ENCODE measurements at regions not wholly inside any gene's neighbourhood (a gene's known extent, or its start where the extent isn't known, plus 50 kb on each side); places are given as distances from the start of the nearest gene placed in this dataset.

GRCh38 chrX:2584251-2585157 lies 83.7 kb upstream of the DHRSX start:
- TF ChIP-seq MAX (IDR thresholded peaks at IDR 0.05; ENCODE audit: low read depth, low read length) = no peak
- TF ChIP-seq POLR2A (IDR thresholded peaks at IDR 0.05; ENCODE audit: extremely low read depth, insufficient read length) = no peak
- TF ChIP-seq CTCF (IDR thresholded peaks at IDR 0.05; ENCODE audit: low read depth, low read length) = no peak
- no peak for TF ChIP-seq MYC (IDR thresholded peaks at IDR 0.05; ENCODE audit: low read depth, low read length)
- no peak overlapping the region for H3K4me3 ChIP-seq (ENCODE audit: low read depth, low read length)
- no peak for DNase-seq (ENCODE audit: low read depth)

- TF ChIP-seq POLR2A (IDR thresholded peaks at IDR 0.05; ENCODE audit: extremely low read depth, insufficient read length) (no peak), MYC (IDR thresholded peaks at IDR 0.05; ENCODE audit: low read depth, low read length) (no peak), CTCF (IDR thresholded peaks at IDR 0.05; ENCODE audit: low read depth, low read length) (no peak), MAX (IDR thresholded peaks at IDR 0.05; ENCODE audit: low read depth, low read length) (no peak)
- no peak for DNase-seq (ENCODE audit: low read depth)
- no peak overlapping the region for H3K4me3 ChIP-seq (ENCODE audit: low read depth, low read length)
Measured at GRCh38 chrX:2583194-2584162, 82.7 kb upstream of the DHRSX start.

- no peak overlapping the region for H3K4me3 ChIP-seq (ENCODE audit: low read depth, low read length)
- TF ChIP-seq MAX (IDR thresholded peaks at IDR 0.05; ENCODE audit: low read depth, low read length) (no peak), CTCF (IDR thresholded peaks at IDR 0.05; ENCODE audit: low read depth, low read length) (no peak), MYC (IDR thresholded peaks at IDR 0.05; ENCODE audit: low read depth, low read length) (no peak), POLR2A (IDR thresholded peaks at IDR 0.05; ENCODE audit: extremely low read depth, insufficient read length) (no peak)
- DNase-seq (ENCODE audit: low read depth) = no peak
Measured at GRCh38 chrX:2582667-2583066, 81.9 kb upstream of the DHRSX start.

GRCh38 chrX:2581296-2581695 lies 80.5 kb upstream of the DHRSX start:
- DNase-seq (ENCODE audit: low read depth) = no peak
- H3K4me3 ChIP-seq (ENCODE audit: low read depth, low read length) = no peak overlapping the region
- TF ChIP-seq CTCF (IDR thresholded peaks at IDR 0.05; ENCODE audit: low read depth, low read length) = no peak
- no peak for TF ChIP-seq MYC (IDR thresholded peaks at IDR 0.05; ENCODE audit: low read depth, low read length)
- no peak for TF ChIP-seq MAX (IDR thresholded peaks at IDR 0.05; ENCODE audit: low read depth, low read length)
- no peak for TF ChIP-seq POLR2A (IDR thresholded peaks at IDR 0.05; ENCODE audit: extremely low read depth, insufficient read length)

GRCh38 chrX:2578864-2579263 lies 78.1 kb upstream of the DHRSX start:
- H3K4me3 ChIP-seq (ENCODE audit: low read depth, low read length) = no peak overlapping the region
- no peak for TF ChIP-seq MAX (IDR thresholded peaks at IDR 0.05; ENCODE audit: low read depth, low read length)
- no peak for TF ChIP-seq CTCF (IDR thresholded peaks at IDR 0.05; ENCODE audit: low read depth, low read length)
- TF ChIP-seq POLR2A (IDR thresholded peaks at IDR 0.05; ENCODE audit: extremely low read depth, insufficient read length) = no peak
- no peak for TF ChIP-seq MYC (IDR thresholded peaks at IDR 0.05; ENCODE audit: low read depth, low read length)

More at GRCh38 chrX:2578864-2579263, 78.1 kb upstream of the DHRSX start:
- DNase-seq (ENCODE audit: low read depth) = no peak
